NCI-H1048 (cell line): ENCODE measurements at regions not wholly inside any gene's neighbourhood (a gene's known extent, or its start where the extent isn't known, plus 50 kb on each side); places are given as distances from the start of the nearest gene placed in this dataset.
"Not testable (repeated sequence)": the region's sequence is repeated elsewhere in the genome, so short reads cannot be mapped to it uniquely, and the experiment has no call there.

Experiments used
- DNase-seq: peaks from one replicate; lab custom pipeline; 2025; lab: John Stamatoyannopoulos, UW

- not testable (repeated sequence) for DNase-seq
Measured at GRCh38 chr20:47983642-47984041, 198.4 kb upstream of the SULF2 start.

GRCh38 chr20:47982574-47983360 is 197.5 kb upstream of the SULF2 start:
- DNase-seq = no peak

GRCh38 chr20:47981222-47981621 is 195.9 kb upstream of the SULF2 start:
- no peak for DNase-seq

- no peak for DNase-seq
Measured at GRCh38 chr20:47980336-47981177, 195.3 kb upstream of the SULF2 start.

- DNase-seq = not testable (repeated sequence)
Measured at GRCh38 chr20:47979361-47980095, 194.2 kb upstream of the SULF2 start.

GRCh38 chr20:47978428-47979120 is 193.3 kb upstream of the SULF2 start:
- DNase-seq = not testable (repeated sequence)

GRCh38 chr20:47977789-47978252 is 192.5 kb upstream of the SULF2 start:
- not testable (repeated sequence) for DNase-seq

GRCh38 chr20:47977017-47977788 is 191.9 kb upstream of the SULF2 start:
- DNase-seq = not testable (repeated sequence)

GRCh38 chr20:47974234-47974878 is 189.1 kb upstream of the SULF2 start:
- no peak for DNase-seq

GRCh38 chr20:47973519-47974233 is 188.4 kb upstream of the SULF2 start:
- no peak for DNase-seq

GRCh38 chr20:47972916-47973309 is 187.6 kb upstream of the SULF2 start:
- no peak for DNase-seq

- not testable (repeated sequence) for DNase-seq
Measured at GRCh38 chr20:47972297-47972915, 187.1 kb upstream of the SULF2 start.

GRCh38 chr20:47971058-47971791 is 185.9 kb upstream of the SULF2 start:
- DNase-seq = no peak

GRCh38 chr20:47970282-47970903 is 185.1 kb upstream of the SULF2 start:
- DNase-seq = no peak

- no peak for DNase-seq
Measured at GRCh38 chr20:47969426-47969825, 184.1 kb upstream of the SULF2 start.

GRCh38 chr20:47968541-47969310 is 183.4 kb upstream of the SULF2 start:
- DNase-seq = no peak

GRCh38 chr20:47964149-47964548 is 178.9 kb upstream of the SULF2 start:
- DNase-seq = no peak
